ENCODE measurements at regions not wholly inside any gene's neighbourhood (a gene's known extent, or its start where the extent isn't known, plus 50 kb on each side); places are given as distances from the start of the nearest gene placed in this dataset.

- 49 to 52% (median 51%) methylated on average over 15 of the region's 15 CpGs for WGBS, 3 donors
- Histone ChIP-seq H3K27ac (peak overlapping the region; percentile 81), H3K36me3 (ENCODE audit: insufficient read depth in 1 of 2, low read depth in 1 of 2) (peaks cover 7 to 72% of the 10 kb centered on the region in 2 donors), H3K4me3 (no peak overlapping the region), H3K9me3 (no peaks in the 10 kb centered on the region), H3K27me3 (ENCODE audit: insufficient read depth in 3 of 3, low read length in 2 of 3) (no peaks in the 10 kb centered on the region), H3K4me1 (peaks cover 12% of the 10 kb centered on the region)
- TF ChIP-seq CTCF (IDR thresholded peaks at IDR 0.05), result no peak
- intact Hi-C loops (cut with DNase I), result no loop called here
- peak; percentile 72 to 81 for DNase-seq
- ATAC-seq, result peak; percentile 91 to 95 (median 91)
Observed at GRCh38 chr20:19964289-19965265, 52.6 kb upstream of the NAA20 start.

DNA sequence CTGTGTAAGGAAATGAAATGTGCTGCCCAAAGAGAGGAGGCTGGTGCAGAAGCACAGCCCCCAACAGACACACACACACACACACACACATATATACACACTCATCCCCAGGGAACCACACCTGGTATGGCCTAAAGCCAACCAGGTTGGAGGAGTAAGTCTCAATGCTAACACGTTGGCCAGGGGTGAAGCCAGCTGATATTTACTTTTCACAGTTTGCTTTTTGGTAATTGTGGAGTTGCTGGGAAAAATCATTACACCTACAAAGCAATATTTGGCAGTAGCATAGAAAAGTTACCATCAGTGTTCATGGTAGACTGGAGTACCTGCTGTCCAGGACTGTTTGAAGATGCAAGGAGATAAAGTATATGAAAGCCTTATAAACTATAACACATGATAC lies 50.3 kb upstream of the NAA20 start:
- Histone ChIP-seq H3K27ac (no peak overlapping the region), H3K4me1 (peaks cover 12% of the 10 kb centered on the region)

More for the DNA sequence above, 50.3 kb upstream of the NAA20 start:
- intact Hi-C loops (cut with DNase I), result no loop called here
- no peaks in the 10 kb centered on the region for H3K27me3 ChIP-seq (ENCODE audit: insufficient read depth in 3 of 3, low read length in 2 of 3)
- ATAC-seq, result no peak
- no peaks in the 10 kb centered on the region for H3K9me3 ChIP-seq
- DNase-seq, result no peak
- H3K4me3 ChIP-seq, result no peak overlapping the region
- 69 to 88% (median 76%) methylated on average over 1 of the region's 1 CpG for WGBS, 3 donors
- no peak for TF ChIP-seq CTCF (IDR thresholded peaks at IDR 0.05)
- peaks cover 0 to 68% of the 10 kb centered on the region in 2 donors for H3K36me3 ChIP-seq (ENCODE audit: insufficient read depth in 1 of 2, low read depth in 1 of 2)

Data from psoas muscle (tissue), 7 donors.